GM12878 (cell line): ENCODE measurements at regions not wholly inside any gene's neighbourhood (a gene's known extent, or its start where the extent isn't known, plus 50 kb on each side); places are given as distances from the start of the nearest gene placed in this dataset.

Experiments
- CHD4 ChIP-seq: fragments of 200-600 bp; sonication (generic); IDR thresholded peaks from 2 replicates; pipeline ENCODE4 v1.6.1; 2016; ENCODE audit warnings: mild to moderate bottlenecking
- CREM ChIP-seq: IDR thresholded peaks from 2 replicates; pipeline ENCODE4 v1.6.1; 2014; ENCODE audit warnings: antibody characterized with exemption, low read depth
- EED ChIP-seq: sonication (generic); IDR thresholded peaks from 2 replicates; pipeline ENCODE4 v1.6.1; 2016; ENCODE audit warnings: antibody characterized with exemption, low read depth
- EGR1 ChIP-seq, 2 experiments: IDR thresholded peaks; 1 replicate in 1 of 2; 2 replicates in 1 of 2; pipeline ENCODE4 v1.6.1; 2011 to 2012; ENCODE audit warnings: low read depth in 2 of 2, low read length in 2 of 2, borderline replicate concordance in 1 of 2, mild to moderate bottlenecking in 1 of 2, moderate library complexity in 1 of 2
- FOS ChIP-seq: IDR thresholded peaks from 3 replicates; pipeline ENCODE4 v1.6.1; 2011; ENCODE audit warnings: borderline replicate concordance; ENCODE audit not compliant: insufficient read length; ENCODE audit errors: extremely low read depth
- FOXM1 ChIP-seq: IDR thresholded peaks from 2 replicates; pipeline ENCODE4 v1.6.1; 2012; ENCODE audit warnings: low read depth, mild to moderate bottlenecking, inconsistent platforms, low read length, moderate library complexity
- IRF4 ChIP-seq: IDR thresholded peaks from 2 replicates; pipeline ENCODE4 v1.6.1; 2011; ENCODE audit warnings: low read depth, low read length
- JUNB ChIP-seq: IDR thresholded peaks from 2 replicates; pipeline ENCODE4 v1.6.1; 2016; ENCODE audit warnings: antibody characterized with exemption, mild to moderate bottlenecking
- KLF5 ChIP-seq: fragments of 450-650 bp; IDR thresholded peaks from 2 replicates; pipeline ENCODE4 v1.6.1; 2014; ENCODE audit warnings: mild to moderate bottlenecking; ENCODE audit not compliant: partially characterized antibody
- LARP7 ChIP-seq: fragments of 450-650 bp; IDR thresholded peaks from 2 replicates; pipeline ENCODE4 v1.6.1; 2017; ENCODE audit warnings: mild to moderate bottlenecking
- MXI1 ChIP-seq: fragments of 150-350 bp; IDR thresholded peaks from 2 replicates; pipeline ENCODE4 v1.6.1; 2011; ENCODE audit warnings: low read depth, mild to moderate bottlenecking, inconsistent platforms, low read length, improper control_type of control experiment
- POLR2AphosphoS5 ChIP-seq: IDR thresholded peaks from 2 replicates; pipeline ENCODE4 v1.6.1; 2011; ENCODE audit warnings: mild to moderate bottlenecking, low read length, inconsistent platforms
- POU2F2 ChIP-seq: IDR thresholded peaks from 3 replicates; pipeline ENCODE4 v1.6.1; 2011; ENCODE audit warnings: low read depth, mild to moderate bottlenecking, low read length, borderline replicate concordance
- RELA ChIP-seq: fragments of 450-650 bp; IDR thresholded peaks from 2 replicates; pipeline ENCODE4 v1.8.0; 2014; ENCODE audit warnings: borderline replicate concordance; ENCODE audit not compliant: partially characterized antibody
- SMAD5 ChIP-seq: IDR thresholded peaks from 2 replicates; pipeline ENCODE4 v1.6.1; 2016; ENCODE audit warnings: antibody characterized with exemption, low read depth
- SUPT20H ChIP-seq: IDR thresholded peaks from 2 replicates; pipeline ENCODE4 v1.6.1; 2011; ENCODE audit warnings: low read depth, mild to moderate bottlenecking, low read length, moderate library complexity, borderline replicate concordance; ENCODE audit not compliant: control insufficient read depth
- ZBED1 ChIP-seq: IDR thresholded peaks from 2 replicates; pipeline ENCODE4 v1.6.1; 2016; ENCODE audit warnings: borderline replicate concordance
- ZNF217 ChIP-seq: fragments of 450-650 bp; IDR thresholded peaks from 2 replicates; pipeline ENCODE4 v1.6.1; 2017; ENCODE audit warnings: antibody characterized with exemption, mild to moderate bottlenecking
- TF ChIP-seq, protein P1 (sequence below): fragments of 450-650 bp; formaldehyde crosslinking; IDR thresholded peaks from 2 replicates; pipeline ENCODE4 v1.5.0; 2022; ENCODE audit warnings: mild to moderate bottlenecking, missing genetic modification characterization
- TF ChIP-seq, protein P2 (sequence below): IDR thresholded peaks from 2 replicates; pipeline ENCODE4 v1.6.1; 2012; ENCODE audit warnings: mild to moderate bottlenecking, low read depth, low read length
- TF ChIP-seq, protein P3 (sequence below): IDR thresholded peaks from 2 replicates; pipeline ENCODE4 v1.6.1; 2011; ENCODE audit warnings: borderline replicate concordance, low read depth, mild to moderate bottlenecking, moderate library complexity, low read length; ENCODE audit not compliant: insufficient read depth, poor library complexity, severe bottlenecking
- TF ChIP-seq, protein P4 (sequence below): fragments of 450-650 bp; IDR thresholded peaks from 2 replicates; pipeline ENCODE4 v1.6.1; 2018; ENCODE audit warnings: borderline replicate concordance, mild to moderate bottlenecking; ENCODE audit not compliant: partially characterized antibody

DNA sequence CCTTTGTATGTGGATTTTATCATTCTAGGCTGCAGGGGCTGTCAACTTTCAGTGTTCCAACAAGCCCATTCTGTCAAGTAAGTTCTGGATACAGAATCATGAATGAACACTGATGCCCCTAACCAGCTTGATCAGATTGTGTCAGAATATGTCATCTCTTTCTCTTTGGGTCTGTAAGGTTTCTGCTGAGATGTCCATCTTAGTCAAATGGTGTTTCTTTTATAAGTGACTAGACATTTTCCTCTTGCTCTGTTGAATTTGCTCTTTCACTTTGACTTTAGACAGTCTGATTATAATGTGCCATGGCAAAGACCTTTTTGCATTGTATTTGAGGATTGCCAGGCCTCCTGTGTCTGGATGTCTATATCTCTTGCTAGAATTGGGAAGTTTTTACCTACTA lies 660.9 kb upstream of the CBLB start (continued):
- TF ChIP-seq, protein P1, sequence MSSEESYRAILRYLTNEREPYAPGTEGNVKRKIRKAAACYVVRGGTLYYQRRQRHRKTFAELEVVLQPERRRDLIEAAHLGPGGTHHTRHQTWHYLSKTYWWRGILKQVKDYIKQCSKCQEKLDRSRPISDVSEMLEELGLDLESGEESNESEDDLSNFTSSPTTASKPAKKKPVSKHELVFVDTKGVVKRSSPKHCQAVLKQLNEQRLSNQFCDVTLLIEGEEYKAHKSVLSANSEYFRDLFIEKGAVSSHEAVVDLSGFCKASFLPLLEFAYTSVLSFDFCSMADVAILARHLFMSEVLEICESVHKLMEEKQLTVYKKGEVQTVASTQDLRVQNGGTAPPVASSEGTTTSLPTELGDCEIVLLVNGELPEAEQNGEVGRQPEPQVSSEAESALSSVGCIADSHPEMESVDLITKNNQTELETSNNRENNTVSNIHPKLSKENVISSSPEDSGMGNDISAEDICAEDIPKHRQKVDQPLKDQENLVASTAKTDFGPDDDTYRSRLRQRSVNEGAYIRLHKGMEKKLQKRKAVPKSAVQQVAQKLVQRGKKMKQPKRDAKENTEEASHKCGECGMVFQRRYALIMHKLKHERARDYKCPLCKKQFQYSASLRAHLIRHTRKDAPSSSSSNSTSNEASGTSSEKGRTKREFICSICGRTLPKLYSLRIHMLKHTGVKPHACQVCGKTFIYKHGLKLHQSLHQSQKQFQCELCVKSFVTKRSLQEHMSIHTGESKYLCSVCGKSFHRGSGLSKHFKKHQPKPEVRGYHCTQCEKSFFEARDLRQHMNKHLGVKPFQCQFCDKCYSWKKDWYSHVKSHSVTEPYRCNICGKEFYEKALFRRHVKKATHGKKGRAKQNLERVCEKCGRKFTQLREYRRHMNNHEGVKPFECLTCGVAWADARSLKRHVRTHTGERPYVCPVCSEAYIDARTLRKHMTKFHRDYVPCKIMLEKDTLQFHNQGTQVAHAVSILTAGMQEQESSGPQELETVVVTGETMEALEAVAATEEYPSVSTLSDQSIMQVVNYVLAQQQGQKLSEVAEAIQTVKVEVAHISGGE (CRISPR knock-in tag), result no peak
- TF ChIP-seq RELA, result no peak
- TF ChIP-seq FOS, result no peak
- TF ChIP-seq MXI1, result no peak
- TF ChIP-seq LARP7, result no peak
- 0 out of 2 replicates have a peak, but pooled peaks have one; percentile 26 for TF ChIP-seq CREM
- TF ChIP-seq EED, result no peak
- no peak for TF ChIP-seq POU2F2
- no peak for TF ChIP-seq ZBED1
- TF ChIP-seq, protein P2, sequence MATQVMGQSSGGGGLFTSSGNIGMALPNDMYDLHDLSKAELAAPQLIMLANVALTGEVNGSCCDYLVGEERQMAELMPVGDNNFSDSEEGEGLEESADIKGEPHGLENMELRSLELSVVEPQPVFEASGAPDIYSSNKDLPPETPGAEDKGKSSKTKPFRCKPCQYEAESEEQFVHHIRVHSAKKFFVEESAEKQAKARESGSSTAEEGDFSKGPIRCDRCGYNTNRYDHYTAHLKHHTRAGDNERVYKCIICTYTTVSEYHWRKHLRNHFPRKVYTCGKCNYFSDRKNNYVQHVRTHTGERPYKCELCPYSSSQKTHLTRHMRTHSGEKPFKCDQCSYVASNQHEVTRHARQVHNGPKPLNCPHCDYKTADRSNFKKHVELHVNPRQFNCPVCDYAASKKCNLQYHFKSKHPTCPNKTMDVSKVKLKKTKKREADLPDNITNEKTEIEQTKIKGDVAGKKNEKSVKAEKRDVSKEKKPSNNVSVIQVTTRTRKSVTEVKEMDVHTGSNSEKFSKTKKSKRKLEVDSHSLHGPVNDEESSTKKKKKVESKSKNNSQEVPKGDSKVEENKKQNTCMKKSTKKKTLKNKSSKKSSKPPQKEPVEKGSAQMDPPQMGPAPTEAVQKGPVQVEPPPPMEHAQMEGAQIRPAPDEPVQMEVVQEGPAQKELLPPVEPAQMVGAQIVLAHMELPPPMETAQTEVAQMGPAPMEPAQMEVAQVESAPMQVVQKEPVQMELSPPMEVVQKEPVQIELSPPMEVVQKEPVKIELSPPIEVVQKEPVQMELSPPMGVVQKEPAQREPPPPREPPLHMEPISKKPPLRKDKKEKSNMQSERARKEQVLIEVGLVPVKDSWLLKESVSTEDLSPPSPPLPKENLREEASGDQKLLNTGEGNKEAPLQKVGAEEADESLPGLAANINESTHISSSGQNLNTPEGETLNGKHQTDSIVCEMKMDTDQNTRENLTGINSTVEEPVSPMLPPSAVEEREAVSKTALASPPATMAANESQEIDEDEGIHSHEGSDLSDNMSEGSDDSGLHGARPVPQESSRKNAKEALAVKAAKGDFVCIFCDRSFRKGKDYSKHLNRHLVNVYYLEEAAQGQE, result no peak
- TF ChIP-seq IRF4, result 0 out of 2 replicates have a peak, but pooled peaks have one; percentile 18
- no peak for TF ChIP-seq POLR2AphosphoS5
- no peak for TF ChIP-seq CHD4
- TF ChIP-seq, protein P3, sequence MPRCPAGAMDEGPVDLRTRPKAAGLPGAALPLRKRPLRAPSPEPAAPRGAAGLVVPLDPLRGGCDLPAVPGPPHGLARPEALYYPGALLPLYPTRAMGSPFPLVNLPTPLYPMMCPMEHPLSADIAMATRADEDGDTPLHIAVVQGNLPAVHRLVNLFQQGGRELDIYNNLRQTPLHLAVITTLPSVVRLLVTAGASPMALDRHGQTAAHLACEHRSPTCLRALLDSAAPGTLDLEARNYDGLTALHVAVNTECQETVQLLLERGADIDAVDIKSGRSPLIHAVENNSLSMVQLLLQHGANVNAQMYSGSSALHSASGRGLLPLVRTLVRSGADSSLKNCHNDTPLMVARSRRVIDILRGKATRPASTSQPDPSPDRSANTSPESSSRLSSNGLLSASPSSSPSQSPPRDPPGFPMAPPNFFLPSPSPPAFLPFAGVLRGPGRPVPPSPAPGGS, result no peak
- no peak for TF ChIP-seq KLF5
- TF ChIP-seq SMAD5, result no peak
- no peak for TF ChIP-seq SUPT20H
- peak; percentile 47; the same call in 1 of the 2 replicates for TF ChIP-seq JUNB
- TF ChIP-seq EGR1 (IDR thresholded peaks at IDR 0.05; ENCODE audit: borderline replicate concordance in 1 of 2, low read depth in 2 of 2, low read length in 2 of 2), result no peak
- TF ChIP-seq, protein P4, sequence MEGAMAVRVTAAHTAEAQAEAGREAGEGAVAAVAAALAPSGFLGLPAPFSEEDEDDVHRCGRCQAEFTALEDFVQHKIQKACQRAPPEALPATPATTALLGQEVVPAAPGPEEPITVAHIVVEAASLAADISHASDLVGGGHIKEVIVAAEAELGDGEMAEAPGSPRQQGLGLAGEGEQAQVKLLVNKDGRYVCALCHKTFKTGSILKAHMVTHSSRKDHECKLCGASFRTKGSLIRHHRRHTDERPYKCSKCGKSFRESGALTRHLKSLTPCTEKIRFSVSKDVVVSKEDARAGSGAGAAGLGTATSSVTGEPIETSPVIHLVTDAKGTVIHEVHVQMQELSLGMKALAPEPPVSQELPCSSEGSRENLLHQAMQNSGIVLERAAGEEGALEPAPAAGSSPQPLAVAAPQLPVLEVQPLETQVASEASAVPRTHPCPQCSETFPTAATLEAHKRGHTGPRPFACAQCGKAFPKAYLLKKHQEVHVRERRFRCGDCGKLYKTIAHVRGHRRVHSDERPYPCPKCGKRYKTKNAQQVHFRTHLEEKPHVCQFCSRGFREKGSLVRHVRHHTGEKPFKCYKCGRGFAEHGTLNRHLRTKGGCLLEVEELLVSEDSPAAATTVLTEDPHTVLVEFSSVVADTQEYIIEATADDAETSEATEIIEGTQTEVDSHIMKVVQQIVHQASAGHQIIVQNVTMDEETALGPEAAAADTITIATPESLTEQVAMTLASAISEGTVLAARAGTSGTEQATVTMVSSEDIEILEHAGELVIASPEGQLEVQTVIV, result no peak
- peak; percentile 27; the same call in 1 of the 2 replicates for TF ChIP-seq FOXM1
- TF ChIP-seq ZNF217, result no peak
